ENCODE measurements at regions not wholly inside any gene's neighbourhood (a gene's known extent, or its start where the extent isn't known, plus 50 kb on each side); places are given as distances from the start of the nearest gene placed in this dataset.

GRCh38 chr13:107866941-107867623, 348.3 kb downstream of the LIG4 start:
- TF ChIP-seq, protein P1, sequence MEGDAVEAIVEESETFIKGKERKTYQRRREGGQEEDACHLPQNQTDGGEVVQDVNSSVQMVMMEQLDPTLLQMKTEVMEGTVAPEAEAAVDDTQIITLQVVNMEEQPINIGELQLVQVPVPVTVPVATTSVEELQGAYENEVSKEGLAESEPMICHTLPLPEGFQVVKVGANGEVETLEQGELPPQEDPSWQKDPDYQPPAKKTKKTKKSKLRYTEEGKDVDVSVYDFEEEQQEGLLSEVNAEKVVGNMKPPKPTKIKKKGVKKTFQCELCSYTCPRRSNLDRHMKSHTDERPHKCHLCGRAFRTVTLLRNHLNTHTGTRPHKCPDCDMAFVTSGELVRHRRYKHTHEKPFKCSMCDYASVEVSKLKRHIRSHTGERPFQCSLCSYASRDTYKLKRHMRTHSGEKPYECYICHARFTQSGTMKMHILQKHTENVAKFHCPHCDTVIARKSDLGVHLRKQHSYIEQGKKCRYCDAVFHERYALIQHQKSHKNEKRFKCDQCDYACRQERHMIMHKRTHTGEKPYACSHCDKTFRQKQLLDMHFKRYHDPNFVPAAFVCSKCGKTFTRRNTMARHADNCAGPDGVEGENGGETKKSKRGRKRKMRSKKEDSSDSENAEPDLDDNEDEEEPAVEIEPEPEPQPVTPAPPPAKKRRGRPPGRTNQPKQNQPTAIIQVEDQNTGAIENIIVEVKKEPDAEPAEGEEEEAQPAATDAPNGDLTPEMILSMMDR (IDR thresholded peaks at IDR 0.05): no peak
- TF ChIP-seq POLR2A (IDR thresholded peaks at IDR 0.05): no peak
